ENCODE measurements at regions not wholly inside any gene's neighbourhood (a gene's known extent, or its start where the extent isn't known, plus 50 kb on each side); places are given as distances from the start of the nearest gene placed in this dataset.

DNA sequence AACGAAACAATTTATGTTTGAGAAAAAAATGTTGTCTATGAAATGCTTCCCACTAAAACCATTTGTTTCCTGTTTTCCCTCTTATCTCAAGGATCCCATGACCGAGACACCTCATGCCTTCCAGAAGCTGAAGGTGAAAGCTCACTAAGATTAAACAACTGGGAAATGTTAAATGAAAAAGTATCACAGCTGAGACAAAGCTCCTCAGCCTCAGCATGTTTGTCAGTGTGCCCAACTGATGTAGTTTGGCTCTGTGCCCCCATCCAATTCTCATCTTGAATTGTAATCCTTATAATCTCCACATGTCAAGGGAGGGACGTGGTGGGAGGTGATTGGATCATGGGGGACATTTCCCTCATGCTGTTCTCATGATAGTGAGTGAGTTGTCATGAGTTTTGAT lies 327.3 kb downstream of the HTR7 start:
- TF ChIP-seq, protein P1, sequence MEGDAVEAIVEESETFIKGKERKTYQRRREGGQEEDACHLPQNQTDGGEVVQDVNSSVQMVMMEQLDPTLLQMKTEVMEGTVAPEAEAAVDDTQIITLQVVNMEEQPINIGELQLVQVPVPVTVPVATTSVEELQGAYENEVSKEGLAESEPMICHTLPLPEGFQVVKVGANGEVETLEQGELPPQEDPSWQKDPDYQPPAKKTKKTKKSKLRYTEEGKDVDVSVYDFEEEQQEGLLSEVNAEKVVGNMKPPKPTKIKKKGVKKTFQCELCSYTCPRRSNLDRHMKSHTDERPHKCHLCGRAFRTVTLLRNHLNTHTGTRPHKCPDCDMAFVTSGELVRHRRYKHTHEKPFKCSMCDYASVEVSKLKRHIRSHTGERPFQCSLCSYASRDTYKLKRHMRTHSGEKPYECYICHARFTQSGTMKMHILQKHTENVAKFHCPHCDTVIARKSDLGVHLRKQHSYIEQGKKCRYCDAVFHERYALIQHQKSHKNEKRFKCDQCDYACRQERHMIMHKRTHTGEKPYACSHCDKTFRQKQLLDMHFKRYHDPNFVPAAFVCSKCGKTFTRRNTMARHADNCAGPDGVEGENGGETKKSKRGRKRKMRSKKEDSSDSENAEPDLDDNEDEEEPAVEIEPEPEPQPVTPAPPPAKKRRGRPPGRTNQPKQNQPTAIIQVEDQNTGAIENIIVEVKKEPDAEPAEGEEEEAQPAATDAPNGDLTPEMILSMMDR (optimal IDR thresholded peaks at IDR 0.05 in 1 of 3, IDR thresholded peaks at IDR 0.05 in 1 of 3, conservative IDR thresholded peaks at IDR 0.05 in 1 of 3; ENCODE audit: extremely low read depth in 1 of 3, insufficient read depth in 2 of 3, low read length in 3 of 3), result no peak
- no peak for TF ChIP-seq EZH2 (IDR thresholded peaks at IDR 0.05; ENCODE audit: low read length)
